Upper lobe of left lung (tissue), 4 donors: ENCODE measurements at regions not wholly inside any gene's neighbourhood (a gene's known extent, or its start where the extent isn't known, plus 50 kb on each side); places are given as distances from the start of the nearest gene placed in this dataset.
"Not testable (repeated sequence)": the region's sequence is repeated elsewhere in the genome, so short reads cannot be mapped to it uniquely, and the experiment has no call there.

Experiments used
- CTCF ChIP-seq, 6 experiments: fragments of 450-650 bp in 4 of 6; fragments of 200-600 bp in 2 of 6; sonication (generic) in 2 of 6; IDR thresholded peaks; one replicate each; pipeline ENCODE4 v1.5.1; 2016 to 2019; ENCODE audit warnings: antibody characterized with exemption in 6 of 6
- POLR2AphosphoS5 ChIP-seq, 2 donors: sonication (generic); formaldehyde crosslinking; IDR thresholded peaks; one replicate each; pipeline ENCODE4 v1.5.1; 2017; ENCODE audit warnings: antibody characterized with exemption in 2 of 2

DNA sequence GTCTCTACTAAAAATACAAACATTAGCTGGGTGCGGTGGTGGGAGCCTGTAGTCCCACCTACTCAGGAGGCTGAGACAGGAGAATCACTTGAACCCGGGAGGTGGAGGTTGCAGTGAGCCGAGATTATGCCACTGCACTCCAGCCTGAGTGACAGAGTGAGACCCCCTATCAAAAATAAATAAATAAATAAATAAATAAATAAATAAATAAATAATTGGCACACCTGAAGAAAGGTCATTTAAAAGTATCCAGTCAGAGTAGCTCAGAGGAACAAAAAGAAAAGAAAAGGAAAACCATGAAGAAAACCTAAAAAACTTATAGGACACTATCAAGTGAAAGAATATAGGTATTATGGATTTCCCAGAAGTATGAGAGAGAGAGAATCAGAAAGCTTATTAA lies 330.1 kb upstream of the AR start:
- TF ChIP-seq POLR2AphosphoS5, CTCF (IDR thresholded peaks at IDR 0.05): not testable (repeated sequence)
